PC-3 (cell line): ENCODE measurements at regions not wholly inside any gene's neighbourhood (a gene's known extent, or its start where the extent isn't known, plus 50 kb on each side); places are given as distances from the start of the nearest gene placed in this dataset.
"Not testable (repeated sequence)": the region's sequence is repeated elsewhere in the genome, so short reads cannot be mapped to it uniquely, and the experiment has no call there.

Experiments used
- EZH2 ChIP-seq: fragments of 300-600 bp; sonication (generic); IDR thresholded peaks from one replicate; pipeline ENCODE4 v1.6.1; 2017; ENCODE audit warnings: antibody characterized with exemption, mild to moderate bottlenecking, low read length; ENCODE audit not compliant: unreplicated experiment
- TF ChIP-seq, protein P1 (sequence below): fragments of 300-600 bp; sonication (generic); conservative IDR thresholded peaks from 2 replicates; pipeline ENCODE4 v1.5.1; 2017; ENCODE audit warnings: antibody characterized with exemption, low read depth, mild to moderate bottlenecking, low read length

GRCh38 chr10:9183197-9183880, 1128.9 kb downstream of the GATA3 start:
- TF ChIP-seq, protein P1, sequence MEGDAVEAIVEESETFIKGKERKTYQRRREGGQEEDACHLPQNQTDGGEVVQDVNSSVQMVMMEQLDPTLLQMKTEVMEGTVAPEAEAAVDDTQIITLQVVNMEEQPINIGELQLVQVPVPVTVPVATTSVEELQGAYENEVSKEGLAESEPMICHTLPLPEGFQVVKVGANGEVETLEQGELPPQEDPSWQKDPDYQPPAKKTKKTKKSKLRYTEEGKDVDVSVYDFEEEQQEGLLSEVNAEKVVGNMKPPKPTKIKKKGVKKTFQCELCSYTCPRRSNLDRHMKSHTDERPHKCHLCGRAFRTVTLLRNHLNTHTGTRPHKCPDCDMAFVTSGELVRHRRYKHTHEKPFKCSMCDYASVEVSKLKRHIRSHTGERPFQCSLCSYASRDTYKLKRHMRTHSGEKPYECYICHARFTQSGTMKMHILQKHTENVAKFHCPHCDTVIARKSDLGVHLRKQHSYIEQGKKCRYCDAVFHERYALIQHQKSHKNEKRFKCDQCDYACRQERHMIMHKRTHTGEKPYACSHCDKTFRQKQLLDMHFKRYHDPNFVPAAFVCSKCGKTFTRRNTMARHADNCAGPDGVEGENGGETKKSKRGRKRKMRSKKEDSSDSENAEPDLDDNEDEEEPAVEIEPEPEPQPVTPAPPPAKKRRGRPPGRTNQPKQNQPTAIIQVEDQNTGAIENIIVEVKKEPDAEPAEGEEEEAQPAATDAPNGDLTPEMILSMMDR, result not testable (repeated sequence)
- TF ChIP-seq EZH2, result not testable (repeated sequence)
